ENCODE measurements at regions not wholly inside any gene's neighbourhood (a gene's known extent, or its start where the extent isn't known, plus 50 kb on each side); places are given as distances from the start of the nearest gene placed in this dataset.
"Not testable (repeated sequence)": the region's sequence is repeated elsewhere in the genome, so short reads cannot be mapped to it uniquely, and the experiment has no call there.

GRCh38 chr5:116880150-116880549 lies 305.5 kb upstream of the SEMA6A start:
- no peak for DNase-seq (ENCODE audit: extremely low spot score)
- ChIA-PET POLR2A (no interaction called here), CTCF (no interaction called here)
- no peak for TF ChIP-seq ARNT (IDR thresholded peaks at IDR 0.05)
- TF ChIP-seq LEF1 (IDR thresholded peaks at IDR 0.05; ENCODE audit: borderline replicate concordance), result no peak
- no peak for TF ChIP-seq HDGF (IDR thresholded peaks at IDR 0.05; ENCODE audit: borderline replicate concordance)
- TF ChIP-seq L3MBTL2 (conservative IDR thresholded peaks at IDR 0.05), result no peak
- no peak for TF ChIP-seq TARDBP (IDR thresholded peaks at IDR 0.05)
- no peak for TF ChIP-seq SP1 (IDR thresholded peaks at IDR 0.05)
- TF ChIP-seq BHLHE40 (IDR thresholded peaks at IDR 0.05; ENCODE audit: borderline replicate concordance), result no peak
- TF ChIP-seq CTBP1 (IDR thresholded peaks at IDR 0.05; ENCODE audit: borderline replicate concordance), result no peak
- no peak for TF ChIP-seq ELF4 (IDR thresholded peaks at IDR 0.05)
- TF ChIP-seq NFRKB (IDR thresholded peaks at IDR 0.05), result no peak
- no peak for TF ChIP-seq SUZ12 (IDR thresholded peaks at IDR 0.05)
- TF ChIP-seq FOXA1 (IDR thresholded peaks at IDR 0.05), result no peak

DNA sequence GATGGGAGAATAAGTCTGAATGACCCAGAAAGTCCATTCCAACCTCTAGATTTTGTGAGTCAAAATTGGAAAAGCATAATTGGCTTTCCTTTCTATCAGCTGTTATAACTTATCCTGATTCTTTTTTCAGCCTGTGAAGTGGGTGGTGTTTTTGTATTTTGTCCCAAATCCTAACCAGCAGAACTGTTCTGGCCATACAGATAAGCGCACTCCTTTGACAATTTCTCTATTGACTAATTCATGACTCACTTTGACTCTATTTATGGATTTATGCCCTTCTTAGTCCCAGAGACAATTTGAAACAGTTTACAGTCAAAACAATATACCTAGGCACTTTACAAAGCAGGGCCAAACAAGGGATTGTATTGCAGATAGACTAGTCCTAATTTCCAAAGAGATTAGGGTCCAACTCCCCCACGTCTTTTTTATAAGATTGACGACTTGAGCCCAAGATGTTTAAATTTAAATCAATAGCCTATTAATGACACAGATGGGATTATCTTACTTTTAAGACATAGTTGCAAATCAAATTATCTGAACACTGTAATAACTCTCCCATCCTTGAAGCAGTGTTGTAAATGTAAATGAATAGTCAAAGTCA lies 301.7 kb upstream of the SEMA6A start:
- no peak for DNase-seq (ENCODE audit: extremely low spot score)
- TF ChIP-seq ELF4 (IDR thresholded peaks at IDR 0.05), result no peak
- TF ChIP-seq FOXK2 (IDR thresholded peaks at IDR 0.05), result no peak
- no peak for TF ChIP-seq ZNF384 (IDR thresholded peaks at IDR 0.05)
- ChIA-PET POLR2A (no interaction called here), CTCF (no interaction called here)

DNA sequence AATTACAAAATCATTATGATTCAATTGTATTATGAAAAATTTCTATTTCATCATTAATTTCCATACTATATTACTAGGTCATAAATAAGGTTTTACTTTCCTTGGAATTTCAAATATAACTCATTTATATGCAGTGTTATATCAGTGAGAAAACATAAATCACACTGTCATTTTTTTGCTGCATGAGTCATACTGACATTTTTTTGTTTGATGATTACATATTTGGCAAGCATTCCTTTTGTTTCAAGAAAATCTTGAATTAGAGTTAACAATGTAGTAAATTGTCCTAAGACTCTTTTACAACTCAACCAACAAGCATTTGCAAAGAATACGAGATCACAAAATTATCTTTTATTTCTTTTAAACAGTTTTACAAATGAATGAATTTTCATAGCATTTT lies 298.4 kb upstream of the SEMA6A start:
- ChIA-PET POLR2A (no interaction called here), CTCF (no interaction called here)
- TF ChIP-seq FOXK2 (IDR thresholded peaks at IDR 0.05) (no peak), FOXM1 (IDR thresholded peaks at IDR 0.05; ENCODE audit: borderline replicate concordance) (no peak), PKNOX1 (IDR thresholded peaks at IDR 0.05) (peak; percentile 38; the same call in 1 of the 2 replicates)
- DNase-seq (ENCODE audit: extremely low spot score), result no peak

DNA sequence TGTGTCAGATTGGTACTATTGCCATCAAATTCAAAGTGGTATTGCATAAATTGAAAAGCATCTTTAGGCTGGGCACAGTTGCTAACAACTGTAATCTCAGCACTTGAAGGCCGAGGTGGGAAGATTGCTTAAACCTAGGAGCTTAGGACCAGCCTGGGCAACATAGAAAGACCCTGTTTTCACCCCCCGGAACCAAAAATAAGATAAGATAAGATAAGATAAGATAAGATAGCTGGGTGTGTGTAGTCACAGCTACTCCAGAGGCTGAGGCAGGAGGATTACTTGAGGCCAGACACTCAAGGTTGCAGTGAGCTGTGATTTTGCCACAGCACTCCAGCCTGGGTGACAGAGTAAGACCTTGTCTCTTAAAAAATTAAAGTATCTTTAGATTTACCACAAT lies 297.9 kb upstream of the SEMA6A start:
- CTCF ChIA-PET, result no interaction called here
- POLR2A ChIA-PET, result no interaction called here
- DNase-seq (ENCODE audit: extremely low spot score), result no peak
- TF ChIP-seq SUZ12 (IDR thresholded peaks at IDR 0.05), result no peak
- no peak for TF ChIP-seq ARNT (IDR thresholded peaks at IDR 0.05)
- no peak for TF ChIP-seq CTBP1 (IDR thresholded peaks at IDR 0.05; ENCODE audit: borderline replicate concordance)
- TF ChIP-seq ELF4 (IDR thresholded peaks at IDR 0.05), result no peak
- TF ChIP-seq TARDBP (IDR thresholded peaks at IDR 0.05), result no peak

GRCh38 chr5:116867825-116868224 lies 293.2 kb upstream of the SEMA6A start:
- DNase-seq (ENCODE audit: extremely low spot score); POLR2A ChIA-PET; CTCF ChIA-PET: not testable (repeated sequence)

DNA sequence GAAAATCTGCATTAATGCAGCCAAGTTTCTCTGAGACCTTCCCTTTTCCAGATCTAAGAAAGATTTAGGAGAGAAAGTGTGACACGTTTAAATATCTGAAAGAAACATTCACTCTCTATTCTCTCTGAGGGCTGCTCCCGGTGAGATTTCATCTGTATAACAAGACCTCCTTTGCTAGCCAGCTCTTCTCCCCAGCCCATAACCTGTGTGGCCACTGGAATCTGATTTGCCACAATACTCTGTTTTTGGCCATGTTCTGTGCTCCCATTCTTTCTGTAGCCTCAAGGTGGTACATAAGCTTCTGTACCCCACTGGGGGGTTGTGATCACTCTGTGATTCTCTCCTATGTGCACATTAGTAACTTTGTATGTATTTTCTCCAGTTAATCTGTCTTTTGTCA lies 291.0 kb upstream of the SEMA6A start:
- no peak for DNase-seq (ENCODE audit: extremely low spot score)
- CTCF ChIA-PET, result no interaction called here
- TF ChIP-seq ARNT (IDR thresholded peaks at IDR 0.05) (no peak), FOXA1 (IDR thresholded peaks at IDR 0.05) (no peak), ELF4 (IDR thresholded peaks at IDR 0.05) (no peak), NFRKB (IDR thresholded peaks at IDR 0.05) (no peak), TARDBP (IDR thresholded peaks at IDR 0.05) (no peak), FOXM1 (IDR thresholded peaks at IDR 0.05; ENCODE audit: borderline replicate concordance) (no peak), ZNF384 (IDR thresholded peaks at IDR 0.05) (no peak), CTBP1 (IDR thresholded peaks at IDR 0.05; ENCODE audit: borderline replicate concordance) (no peak), BHLHE40 (IDR thresholded peaks at IDR 0.05; ENCODE audit: borderline replicate concordance) (no peak), LEF1 (IDR thresholded peaks at IDR 0.05; ENCODE audit: borderline replicate concordance) (no peak), FOXK2 (IDR thresholded peaks at IDR 0.05) (no peak)
- POLR2A ChIA-PET, result no interaction called here

DNA sequence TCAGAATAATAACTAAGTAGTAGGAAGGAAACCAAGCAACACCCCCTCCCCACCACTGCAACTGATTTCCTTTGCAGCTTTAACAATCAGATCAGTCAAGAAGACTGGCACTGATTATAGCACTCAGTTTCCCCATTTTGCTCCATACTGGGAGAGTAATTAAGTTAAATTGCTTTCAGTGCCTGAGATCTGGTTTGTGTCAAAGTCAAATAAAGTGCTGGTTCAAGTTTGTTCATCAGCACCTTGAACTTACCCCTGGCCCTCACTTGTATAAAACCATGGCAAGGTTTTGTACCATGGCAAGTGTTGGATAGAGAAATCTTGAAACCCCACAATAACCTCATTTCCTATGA lies 290.2 kb upstream of the SEMA6A start:
- ChIA-PET POLR2A (interaction anchor here (0.8 kb wide), 1 partner anchor 14 kb away, joined by 3 read pairs; no protein-coding TSS in a partner anchor), CTCF (no interaction called here)
- TF ChIP-seq ELF4 (IDR thresholded peaks at IDR 0.05), result no peak
- TF ChIP-seq FOXA1 (IDR thresholded peaks at IDR 0.05), result no peak
- TF ChIP-seq LEF1 (IDR thresholded peaks at IDR 0.05; ENCODE audit: borderline replicate concordance), result no peak
- TF ChIP-seq SUZ12 (IDR thresholded peaks at IDR 0.05), result no peak
- TF ChIP-seq FOXK2 (IDR thresholded peaks at IDR 0.05), result no peak
- TF ChIP-seq ARNT (IDR thresholded peaks at IDR 0.05), result no peak
- TF ChIP-seq FOXM1 (IDR thresholded peaks at IDR 0.05; ENCODE audit: borderline replicate concordance), result no peak
- no peak for TF ChIP-seq L3MBTL2 (conservative IDR thresholded peaks at IDR 0.05)
- DNase-seq (ENCODE audit: extremely low spot score), result no peak

DNA sequence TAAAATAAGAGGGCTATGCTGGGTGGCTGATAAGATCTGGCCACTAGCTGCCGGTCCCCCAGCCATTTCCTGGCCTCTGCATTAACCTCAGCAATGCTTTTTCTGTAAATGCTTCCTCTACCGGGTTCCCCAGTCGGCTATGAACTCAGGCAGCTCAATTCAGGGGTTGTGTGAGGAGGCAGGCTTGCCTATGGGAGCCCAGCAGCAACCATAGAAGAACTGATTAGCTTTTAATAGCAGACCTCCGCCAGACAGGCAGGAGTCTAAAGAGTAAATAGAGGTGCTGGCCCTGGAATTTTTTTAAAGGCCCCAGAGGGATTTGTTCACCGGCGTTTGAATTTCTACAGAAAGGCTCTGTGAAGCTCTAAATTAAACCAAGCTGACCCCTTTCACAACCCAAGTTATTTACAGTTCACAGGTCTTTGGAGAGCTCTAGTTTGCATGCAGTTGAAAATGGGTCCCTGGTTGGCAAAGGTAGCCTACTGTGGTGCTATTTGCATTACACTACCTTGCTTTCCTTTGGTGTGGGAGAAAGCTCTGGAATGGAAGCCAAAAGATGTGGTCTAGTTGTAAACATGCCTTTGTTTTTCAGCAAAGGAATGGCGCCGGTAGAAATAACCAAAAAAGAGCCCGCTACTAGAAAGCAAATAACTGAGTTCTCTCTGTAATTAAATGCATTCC lies 289.7 kb upstream of the SEMA6A start:
- TF ChIP-seq SUZ12 (IDR thresholded peaks at IDR 0.05) (no peak), NFRKB (IDR thresholded peaks at IDR 0.05) (no peak), ZNF384 (IDR thresholded peaks at IDR 0.05) (no peak), PKNOX1 (IDR thresholded peaks at IDR 0.05) (no peak), FOXK2 (IDR thresholded peaks at IDR 0.05) (no peak), FOXA1 (IDR thresholded peaks at IDR 0.05) (no peak), BHLHE40 (IDR thresholded peaks at IDR 0.05; ENCODE audit: borderline replicate concordance) (no peak), LEF1 (IDR thresholded peaks at IDR 0.05; ENCODE audit: borderline replicate concordance) (no peak), ARNT (IDR thresholded peaks at IDR 0.05) (no peak), FOXM1 (IDR thresholded peaks at IDR 0.05; ENCODE audit: borderline replicate concordance) (no peak), SP1 (IDR thresholded peaks at IDR 0.05) (no peak), CTBP1 (IDR thresholded peaks at IDR 0.05; ENCODE audit: borderline replicate concordance) (no peak), ELF4 (IDR thresholded peaks at IDR 0.05) (no peak), TARDBP (IDR thresholded peaks at IDR 0.05) (no peak), L3MBTL2 (conservative IDR thresholded peaks at IDR 0.05) (no peak), HDGF (IDR thresholded peaks at IDR 0.05; ENCODE audit: borderline replicate concordance) (no peak)
- POLR2A ChIA-PET, result interaction anchor here (0.8 to 0.9 kb wide), 3 partner anchors 9 to 99 kb away, joined by 3 read pairs; no protein-coding TSS in a partner anchor
- peak; percentile 27 for DNase-seq (ENCODE audit: extremely low spot score)
- CTCF ChIA-PET, result no interaction called here

All from HEK293T (cell line).